Transverse colon (tissue), 3 donors: ENCODE measurements at regions not wholly inside any gene's neighbourhood (a gene's known extent, or its start where the extent isn't known, plus 50 kb on each side); places are given as distances from the start of the nearest gene placed in this dataset.

ENCODE experiments used
- POLR2A ChIP-seq: fragments of 450-650 bp; IDR thresholded peaks from one replicate; pipeline ENCODE4 v1.6.1; 2016; ENCODE audit warnings: antibody characterized with exemption, mild to moderate bottlenecking, moderate library complexity
- TF ChIP-seq, protein P1 (sequence below), 5 experiments: fragments of 200-600 bp in 3 of 5; fragments of 450-650 bp in 2 of 5; sonication (generic) in 3 of 5; IDR thresholded peaks; 1 replicate in 2 of 5; 2 replicates in 3 of 5; pipeline ENCODE4 v1.5.1; 2016 to 2017; ENCODE audit warnings: antibody characterized with exemption in 5 of 5, inconsistent platforms in 3 of 5, mild to moderate bottlenecking in 2 of 5, moderate library complexity in 1 of 5

DNA sequence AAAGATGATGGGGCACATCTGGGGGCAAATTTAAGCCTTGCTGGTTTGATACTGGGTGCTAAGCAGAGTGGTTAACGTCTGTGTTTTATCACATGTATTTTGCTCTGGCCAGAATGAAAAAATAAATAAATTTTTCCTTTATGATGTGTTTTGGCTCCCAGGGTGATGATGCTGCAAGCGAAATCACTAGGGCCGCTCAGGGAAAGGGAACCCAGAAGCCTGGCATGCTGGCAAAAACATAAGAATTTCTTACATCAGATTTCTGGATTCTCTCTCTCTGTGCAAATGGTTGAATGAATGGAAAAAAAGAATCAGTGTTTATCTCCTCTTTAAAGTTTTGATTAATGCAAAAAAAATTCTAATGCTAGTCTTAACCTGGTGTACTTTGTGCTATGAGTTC is 1975.2 kb upstream of the C9orf72 start:
- TF ChIP-seq POLR2A, result no peak
- TF ChIP-seq, protein P1, sequence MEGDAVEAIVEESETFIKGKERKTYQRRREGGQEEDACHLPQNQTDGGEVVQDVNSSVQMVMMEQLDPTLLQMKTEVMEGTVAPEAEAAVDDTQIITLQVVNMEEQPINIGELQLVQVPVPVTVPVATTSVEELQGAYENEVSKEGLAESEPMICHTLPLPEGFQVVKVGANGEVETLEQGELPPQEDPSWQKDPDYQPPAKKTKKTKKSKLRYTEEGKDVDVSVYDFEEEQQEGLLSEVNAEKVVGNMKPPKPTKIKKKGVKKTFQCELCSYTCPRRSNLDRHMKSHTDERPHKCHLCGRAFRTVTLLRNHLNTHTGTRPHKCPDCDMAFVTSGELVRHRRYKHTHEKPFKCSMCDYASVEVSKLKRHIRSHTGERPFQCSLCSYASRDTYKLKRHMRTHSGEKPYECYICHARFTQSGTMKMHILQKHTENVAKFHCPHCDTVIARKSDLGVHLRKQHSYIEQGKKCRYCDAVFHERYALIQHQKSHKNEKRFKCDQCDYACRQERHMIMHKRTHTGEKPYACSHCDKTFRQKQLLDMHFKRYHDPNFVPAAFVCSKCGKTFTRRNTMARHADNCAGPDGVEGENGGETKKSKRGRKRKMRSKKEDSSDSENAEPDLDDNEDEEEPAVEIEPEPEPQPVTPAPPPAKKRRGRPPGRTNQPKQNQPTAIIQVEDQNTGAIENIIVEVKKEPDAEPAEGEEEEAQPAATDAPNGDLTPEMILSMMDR (IDR thresholded peaks at IDR 0.05), result no peak
